Peyer's patch (tissue), 4 donors: ENCODE measurements at regions not wholly inside any gene's neighbourhood (a gene's known extent, or its start where the extent isn't known, plus 50 kb on each side); places are given as distances from the start of the nearest gene placed in this dataset.

Experiments
- DNase-seq, 3 donors: peaks; one replicate each; pipeline ENCODE4 v3.0.0-alpha.2; 2017 to 2019
- H3K27ac ChIP-seq, 4 donors: fragments of 200-600 bp; sonication (generic); one replicate each; pipeline ENCODE4 v1.5.1; 2016 to 2019
- H3K27me3 ChIP-seq, 2 donors: fragments of 200-600 bp; sonication (generic); one replicate each; pipeline ENCODE4 v1.5.1; 2019
- H3K36me3 ChIP-seq, 3 donors: fragments of 200-600 bp; sonication (generic); one replicate each; pipeline ENCODE4 v1.5.1; 2016 to 2019
- H3K4me1 ChIP-seq, 4 donors: fragments of 200-600 bp; sonication (generic); one replicate each; pipeline ENCODE4 v1.5.1; 2016 to 2019
- H3K4me3 ChIP-seq, 4 donors: fragments of 200-600 bp; sonication (generic); 1 replicate in 3 of 4; 2 replicates in 1 of 4; pipeline ENCODE4 v1.5.1; 2016 to 2019; ENCODE audit warnings: mild to moderate bottlenecking in 1 of 4
- H3K9me3 ChIP-seq, 4 donors: fragments of 200-600 bp; sonication (generic); one replicate each; pipeline ENCODE4 v1.5.1; 2016 to 2019; ENCODE audit warnings: mild to moderate bottlenecking in 1 of 4
- POLR2A ChIP-seq, 2 donors: fragments of 450-650 bp; IDR thresholded peaks; one replicate each; pipeline ENCODE4 v1.5.1; 2017; ENCODE audit warnings: antibody characterized with exemption in 2 of 2, mild to moderate bottlenecking in 2 of 2, moderate library complexity in 2 of 2
- TF ChIP-seq, protein P1 (sequence below), 6 experiments: fragments of 450-650 bp in 4 of 6; fragments of 200-600 bp in 2 of 6; sonication (generic) in 1 of 6; IDR thresholded peaks; one replicate each; pipeline ENCODE4 v1.5.1; 2017 to 2019; ENCODE audit warnings: antibody characterized with exemption in 6 of 6, mild to moderate bottlenecking in 3 of 6, moderate library complexity in 1 of 6

DNA sequence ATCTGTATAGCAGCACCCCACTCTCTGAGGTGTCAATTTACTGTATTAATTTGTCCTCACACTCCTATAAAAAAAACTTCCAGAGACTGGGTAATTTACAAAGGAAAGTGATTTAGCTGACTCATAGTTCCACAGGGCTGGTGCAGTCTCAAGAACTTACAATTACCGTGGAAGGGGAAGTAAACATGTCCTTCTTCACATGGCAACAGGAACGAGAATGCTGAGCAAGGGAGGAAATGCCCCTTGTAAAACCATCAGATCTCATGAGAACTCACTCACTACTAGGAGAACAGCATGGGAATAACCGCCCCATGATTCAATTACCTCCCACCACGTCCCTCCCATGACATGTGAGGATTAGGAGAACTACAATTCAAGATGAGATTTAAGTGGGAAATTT, 602.6 kb downstream of the MTRR start:
- TF ChIP-seq, protein P1, sequence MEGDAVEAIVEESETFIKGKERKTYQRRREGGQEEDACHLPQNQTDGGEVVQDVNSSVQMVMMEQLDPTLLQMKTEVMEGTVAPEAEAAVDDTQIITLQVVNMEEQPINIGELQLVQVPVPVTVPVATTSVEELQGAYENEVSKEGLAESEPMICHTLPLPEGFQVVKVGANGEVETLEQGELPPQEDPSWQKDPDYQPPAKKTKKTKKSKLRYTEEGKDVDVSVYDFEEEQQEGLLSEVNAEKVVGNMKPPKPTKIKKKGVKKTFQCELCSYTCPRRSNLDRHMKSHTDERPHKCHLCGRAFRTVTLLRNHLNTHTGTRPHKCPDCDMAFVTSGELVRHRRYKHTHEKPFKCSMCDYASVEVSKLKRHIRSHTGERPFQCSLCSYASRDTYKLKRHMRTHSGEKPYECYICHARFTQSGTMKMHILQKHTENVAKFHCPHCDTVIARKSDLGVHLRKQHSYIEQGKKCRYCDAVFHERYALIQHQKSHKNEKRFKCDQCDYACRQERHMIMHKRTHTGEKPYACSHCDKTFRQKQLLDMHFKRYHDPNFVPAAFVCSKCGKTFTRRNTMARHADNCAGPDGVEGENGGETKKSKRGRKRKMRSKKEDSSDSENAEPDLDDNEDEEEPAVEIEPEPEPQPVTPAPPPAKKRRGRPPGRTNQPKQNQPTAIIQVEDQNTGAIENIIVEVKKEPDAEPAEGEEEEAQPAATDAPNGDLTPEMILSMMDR (IDR thresholded peaks at IDR 0.05) = no peak
- no peak for TF ChIP-seq POLR2A (IDR thresholded peaks at IDR 0.05)
- no peaks in the 10 kb centered on the region for H3K27me3 ChIP-seq
- H3K36me3 ChIP-seq = no peaks in the 10 kb centered on the region
- no peak for DNase-seq
- H3K9me3 ChIP-seq = peaks cover 0 to 9% (median 3%) of the 10 kb centered on the region in 4 donors
- H3K27ac ChIP-seq = no peak overlapping the region
- peaks cover 0 to 5% (median 0%) of the 10 kb centered on the region in 4 donors for H3K4me1 ChIP-seq
- no peak overlapping the region for H3K4me3 ChIP-seq

DNA sequence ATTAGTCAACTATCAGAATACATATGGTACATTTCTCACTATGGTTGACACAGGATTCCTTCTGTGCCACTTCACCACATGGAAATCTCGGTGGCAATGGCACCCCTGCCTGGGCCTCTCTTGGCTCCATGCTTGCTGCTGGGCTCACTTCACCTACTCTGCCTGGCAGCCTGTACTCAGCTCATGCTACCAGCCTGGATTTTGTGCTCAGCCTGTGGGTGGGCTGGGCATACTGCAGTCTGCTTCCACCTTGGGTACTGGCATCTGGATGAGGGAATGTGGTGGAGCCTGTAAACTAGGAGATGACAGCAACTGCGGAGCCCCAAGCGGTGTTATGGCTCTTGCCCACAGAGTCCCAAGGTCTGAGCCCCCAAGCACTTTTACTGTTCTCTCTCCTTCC, 604.1 kb downstream of the MTRR start:
- Histone ChIP-seq H3K27ac (no peak overlapping the region), H3K36me3 (no peaks in the 10 kb centered on the region), H3K4me1 (peaks cover 0 to 5% (median 0%) of the 10 kb centered on the region in 4 donors), H3K4me3 (no peak overlapping the region), H3K27me3 (no peaks in the 10 kb centered on the region), H3K9me3 (peaks cover 0 to 9% (median 3%) of the 10 kb centered on the region in 4 donors)
- no peak for DNase-seq
- TF ChIP-seq POLR2A (IDR thresholded peaks at IDR 0.05) = no peak
- TF ChIP-seq, protein P1 (IDR thresholded peaks at IDR 0.05) = no peak

DNA sequence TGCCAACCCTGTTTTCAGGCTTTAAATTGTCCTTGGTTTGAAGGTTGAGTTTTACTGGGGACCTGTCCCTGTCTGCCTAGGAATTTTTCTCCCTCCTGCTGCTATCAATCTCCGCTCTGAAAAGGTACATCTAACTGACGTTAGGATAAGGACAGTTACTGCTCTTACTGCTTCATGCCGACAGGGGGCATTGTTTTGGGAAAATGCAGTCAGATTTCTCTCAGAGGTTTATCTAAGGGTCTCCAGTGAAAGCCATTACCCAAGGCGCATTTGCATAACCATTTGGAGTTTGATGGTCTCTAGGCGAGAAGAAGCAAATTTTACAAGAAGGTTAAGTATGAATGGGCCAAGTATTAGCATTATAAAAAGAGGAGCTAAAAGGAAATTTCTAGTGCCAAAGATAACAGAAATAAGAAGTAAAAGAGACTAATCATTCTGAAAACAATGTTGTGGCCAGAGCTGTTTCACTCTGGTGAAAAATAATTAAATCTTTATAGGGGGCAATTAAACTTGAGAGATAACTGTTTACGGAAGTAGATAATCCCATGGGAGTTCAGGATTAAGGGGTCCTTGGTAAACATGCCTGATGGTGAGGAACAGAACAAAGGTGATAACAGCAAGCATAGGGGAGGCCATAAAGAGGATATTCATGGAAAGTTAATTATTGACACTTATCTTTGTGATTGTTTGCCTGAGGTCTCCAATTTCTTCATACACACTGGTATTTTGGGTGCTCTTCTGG, 605.0 kb downstream of the MTRR start:
- Histone ChIP-seq H3K4me1 (peaks cover 0 to 5% (median 0%) of the 10 kb centered on the region in 4 donors), H3K27me3 (no peaks in the 10 kb centered on the region), H3K9me3 (peaks cover 0 to 9% (median 3%) of the 10 kb centered on the region in 4 donors), H3K4me3 (no peak overlapping the region), H3K36me3 (no peaks in the 10 kb centered on the region), H3K27ac (no peak overlapping the region)
- no peak for DNase-seq
- TF ChIP-seq, protein P1 (IDR thresholded peaks at IDR 0.05) = no peak
- TF ChIP-seq POLR2A (IDR thresholded peaks at IDR 0.05) = no peak

DNA sequence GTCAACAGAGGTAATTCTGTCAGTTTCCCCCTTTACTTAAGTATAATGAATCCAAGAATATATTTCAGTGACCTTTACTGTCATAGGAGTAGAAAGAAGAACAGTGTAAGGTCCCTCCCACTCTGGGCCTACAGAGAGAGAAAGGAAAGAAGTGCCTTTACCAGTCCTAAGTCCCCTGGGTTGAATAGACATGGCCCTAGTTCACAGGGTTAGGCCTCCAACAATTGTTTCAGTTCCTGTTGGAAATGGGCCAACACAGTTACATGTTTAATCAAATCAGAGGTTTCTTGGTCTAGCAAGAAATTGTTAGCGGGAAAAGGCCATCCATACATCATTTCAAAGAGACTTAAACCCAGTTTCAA, 605.6 kb downstream of the MTRR start:
- Histone ChIP-seq H3K27ac (no peak overlapping the region), H3K36me3 (no peaks in the 10 kb centered on the region), H3K27me3 (no peaks in the 10 kb centered on the region), H3K4me1 (peaks cover 0 to 5% (median 0%) of the 10 kb centered on the region in 4 donors), H3K9me3 (peaks cover 0 to 9% (median 3%) of the 10 kb centered on the region in 4 donors), H3K4me3 (no peak overlapping the region)
- DNase-seq = no peak
- TF ChIP-seq, protein P1 (IDR thresholded peaks at IDR 0.05) = no peak
- TF ChIP-seq POLR2A (IDR thresholded peaks at IDR 0.05) = no peak

DNA sequence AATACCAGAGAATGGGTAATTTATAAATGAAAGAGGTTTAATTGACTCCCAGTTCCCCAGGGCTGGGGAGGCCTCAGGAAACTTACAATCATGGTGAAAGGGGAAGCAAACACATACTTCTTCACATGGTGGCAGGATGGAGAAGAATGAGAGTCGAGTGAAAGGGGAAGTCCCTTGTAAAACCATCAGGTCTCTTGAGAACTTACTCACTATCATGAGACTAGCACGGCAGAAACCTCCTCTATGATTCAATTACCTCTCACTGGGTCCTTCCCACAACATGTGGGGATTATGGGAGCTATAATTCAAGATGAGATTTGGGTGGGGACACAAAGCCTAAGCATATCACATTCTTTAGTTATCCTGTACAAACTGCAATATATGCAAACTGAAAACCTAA, 609.4 kb downstream of the MTRR start:
- Histone ChIP-seq H3K36me3 (no peaks in the 10 kb centered on the region), H3K27me3 (no peaks in the 10 kb centered on the region), H3K9me3 (no peaks in the 10 kb centered on the region), H3K4me1 (peaks cover 0 to 5% (median 0%) of the 10 kb centered on the region in 4 donors), H3K27ac (no peak overlapping the region), H3K4me3 (no peak overlapping the region)
- no peak for TF ChIP-seq POLR2A (IDR thresholded peaks at IDR 0.05)
- TF ChIP-seq, protein P1 (IDR thresholded peaks at IDR 0.05) = no peak
- no peak for DNase-seq
